GM13976 (cell line): ENCODE measurements at regions not wholly inside any gene's neighbourhood (a gene's known extent, or its start where the extent isn't known, plus 50 kb on each side); places are given as distances from the start of the nearest gene placed in this dataset.

Experiments
- DNase-seq: peaks from one replicate; pipeline ENCODE4 v3.0.0; 2012; ENCODE audit warnings: low spot score
- in situ Hi-C: fragments of 300-500 bp; cut with MboI; formaldehyde crosslinking; loops from one replicate; pipeline ENCODE4 v1.12.0; 2022; ENCODE audit warnings: low sequenced_read_pairs, mixed read lengths, inconsistent platforms; ENCODE audit not compliant: unreplicated experiment
- TF ChIP-seq, protein P1 (sequence below): IDR thresholded peaks from 2 replicates; pipeline ENCODE4 v1.5.1; 2012; ENCODE audit warnings: borderline replicate concordance, mild to moderate bottlenecking; ENCODE audit not compliant: insufficient read depth; ENCODE audit errors: extremely low read depth, missing control alignments, control extremely low read depth

DNA sequence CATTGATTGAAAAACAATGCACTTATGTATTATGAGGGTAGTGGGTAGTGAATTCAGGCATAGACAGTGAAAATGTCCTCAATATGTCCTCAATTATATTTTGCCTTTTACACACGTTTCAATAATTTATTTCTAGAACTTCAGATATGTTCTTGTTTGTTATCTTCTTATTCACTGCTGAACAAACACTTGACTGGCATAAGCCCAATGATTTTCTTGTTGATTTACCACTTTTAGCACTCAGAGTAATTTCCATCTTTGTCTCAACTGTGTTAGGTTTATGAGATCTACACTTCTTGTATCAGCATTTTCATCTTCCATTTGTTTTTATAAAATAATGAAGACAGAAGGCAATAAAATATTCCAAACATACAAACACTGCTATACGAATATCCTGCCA is 61.8 kb upstream of the DCC start:
- in situ Hi-C loops = no loop called here
- no peak for DNase-seq
- TF ChIP-seq, protein P1, sequence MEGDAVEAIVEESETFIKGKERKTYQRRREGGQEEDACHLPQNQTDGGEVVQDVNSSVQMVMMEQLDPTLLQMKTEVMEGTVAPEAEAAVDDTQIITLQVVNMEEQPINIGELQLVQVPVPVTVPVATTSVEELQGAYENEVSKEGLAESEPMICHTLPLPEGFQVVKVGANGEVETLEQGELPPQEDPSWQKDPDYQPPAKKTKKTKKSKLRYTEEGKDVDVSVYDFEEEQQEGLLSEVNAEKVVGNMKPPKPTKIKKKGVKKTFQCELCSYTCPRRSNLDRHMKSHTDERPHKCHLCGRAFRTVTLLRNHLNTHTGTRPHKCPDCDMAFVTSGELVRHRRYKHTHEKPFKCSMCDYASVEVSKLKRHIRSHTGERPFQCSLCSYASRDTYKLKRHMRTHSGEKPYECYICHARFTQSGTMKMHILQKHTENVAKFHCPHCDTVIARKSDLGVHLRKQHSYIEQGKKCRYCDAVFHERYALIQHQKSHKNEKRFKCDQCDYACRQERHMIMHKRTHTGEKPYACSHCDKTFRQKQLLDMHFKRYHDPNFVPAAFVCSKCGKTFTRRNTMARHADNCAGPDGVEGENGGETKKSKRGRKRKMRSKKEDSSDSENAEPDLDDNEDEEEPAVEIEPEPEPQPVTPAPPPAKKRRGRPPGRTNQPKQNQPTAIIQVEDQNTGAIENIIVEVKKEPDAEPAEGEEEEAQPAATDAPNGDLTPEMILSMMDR = no peak

GRCh38 chr18:52280702-52281101 is 59.3 kb upstream of the DCC start:
- DNase-seq = no peak
- TF ChIP-seq, protein P1 = no peak
- in situ Hi-C loops = loop anchor here (10.0 kb wide), 1 partner anchor 616 kb away; no protein-coding TSS in a partner anchor

- in situ Hi-C loops = loop anchor here (10.0 kb wide), 1 partner anchor 619 kb away; no protein-coding TSS in a partner anchor
- TF ChIP-seq, protein P1 = no peak
- no peak for DNase-seq
Measured at GRCh38 chr18:52283927-52284326, 56.1 kb upstream of the DCC start.

DNA sequence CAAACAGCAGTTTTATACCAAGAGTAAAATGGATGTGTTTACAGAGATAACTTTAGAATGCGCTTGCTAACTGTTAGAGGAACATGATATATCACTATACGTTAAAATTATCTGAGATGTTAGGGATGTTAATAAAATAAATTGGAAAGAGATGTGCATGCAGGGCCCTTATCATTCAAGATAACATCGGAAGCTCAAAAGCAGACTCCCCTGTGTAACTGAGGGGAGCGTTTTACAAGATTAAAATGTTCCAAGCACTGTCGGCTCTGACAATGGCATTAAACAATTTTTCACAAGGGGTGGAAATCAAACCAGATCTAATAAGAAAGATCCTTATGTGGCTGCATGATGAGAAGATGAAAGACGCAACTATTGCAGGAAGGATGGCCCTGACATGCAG is 53.3 kb upstream of the DCC start:
- in situ Hi-C loops = loop anchor here (10.0 kb wide), 1 partner anchor 622 kb away; no protein-coding TSS in a partner anchor
- TF ChIP-seq, protein P1 = no peak
- DNase-seq = no peak

- in situ Hi-C loops = loop anchor here (10.0 kb wide), 1 partner anchor 622 kb away; no protein-coding TSS in a partner anchor
- TF ChIP-seq, protein P1 = no peak
- DNase-seq = no peak
Measured at GRCh38 chr18:52287151-52287550, 52.8 kb upstream of the DCC start.

DNA sequence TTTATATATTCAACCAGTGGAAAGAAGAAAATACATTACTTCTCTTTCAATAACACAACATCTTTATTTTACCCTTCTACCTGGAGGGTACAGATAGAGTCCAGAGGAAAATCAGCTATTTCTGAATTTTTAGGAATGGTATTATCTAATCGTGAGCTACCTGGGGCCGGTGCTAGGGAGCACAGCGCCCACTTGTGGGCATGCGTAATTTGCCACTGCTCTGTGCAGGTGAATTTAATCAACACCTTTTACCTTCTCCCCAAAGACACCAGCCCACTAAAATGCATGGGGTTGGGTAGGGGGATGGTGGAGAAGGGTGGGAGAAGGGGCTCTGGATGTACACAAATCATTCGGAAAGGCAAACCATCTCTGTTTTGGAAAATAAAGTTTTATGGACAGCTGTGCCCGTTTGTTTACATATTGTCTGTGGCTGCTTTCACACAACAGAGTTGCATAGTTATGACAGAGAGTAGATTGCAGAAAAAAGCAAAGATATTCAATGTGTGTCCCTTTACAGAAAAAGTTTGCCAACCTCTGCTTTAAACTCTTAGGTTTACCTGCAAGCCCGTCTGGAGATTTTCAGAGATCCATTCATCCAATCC is 51.5 kb upstream of the DCC start:
- in situ Hi-C loops = loop anchor here (10.0 kb wide), 1 partner anchor 624 kb away; no protein-coding TSS in a partner anchor
- TF ChIP-seq, protein P1 = peak; percentile 94
- peak; percentile 7 for DNase-seq
